ENCODE measurements at regions not wholly inside any gene's neighbourhood (a gene's known extent, or its start where the extent isn't known, plus 50 kb on each side); places are given as distances from the start of the nearest gene placed in this dataset.

DNA sequence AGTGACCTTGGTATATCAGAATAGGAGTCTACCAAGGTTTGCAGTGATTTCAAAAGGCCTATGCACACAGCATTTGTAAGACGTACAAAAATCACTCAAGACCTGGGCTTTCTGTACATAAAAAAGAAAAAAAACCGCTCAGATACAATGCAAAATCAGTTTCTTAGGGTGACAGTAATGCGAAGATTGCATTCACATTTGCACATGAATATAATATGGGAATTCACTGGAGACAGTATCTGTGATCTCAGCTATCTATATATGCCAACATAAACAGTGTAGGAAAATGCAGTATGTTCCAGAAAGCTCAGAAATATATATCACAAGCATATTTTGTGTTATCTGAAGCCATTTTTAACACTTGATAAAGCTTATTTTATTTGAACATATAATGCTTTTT, 176.4 kb upstream of the MYOCD start:
- no peak overlapping the region for H3K4me3 ChIP-seq
- intact Hi-C loops (cut with micrococcal nuclease) = no loop called here
- no peak for DNase-seq
- no peaks in the 10 kb centered on the region for H3K9me3 ChIP-seq (replicated peaks)
- no peaks in the 10 kb centered on the region for H3K36me3 ChIP-seq
- H3K27ac ChIP-seq (replicated peaks) = no peak overlapping the region
- H3K27me3 ChIP-seq (ENCODE audit: low read depth) = no peaks in the 10 kb centered on the region
- TF ChIP-seq, protein P1, sequence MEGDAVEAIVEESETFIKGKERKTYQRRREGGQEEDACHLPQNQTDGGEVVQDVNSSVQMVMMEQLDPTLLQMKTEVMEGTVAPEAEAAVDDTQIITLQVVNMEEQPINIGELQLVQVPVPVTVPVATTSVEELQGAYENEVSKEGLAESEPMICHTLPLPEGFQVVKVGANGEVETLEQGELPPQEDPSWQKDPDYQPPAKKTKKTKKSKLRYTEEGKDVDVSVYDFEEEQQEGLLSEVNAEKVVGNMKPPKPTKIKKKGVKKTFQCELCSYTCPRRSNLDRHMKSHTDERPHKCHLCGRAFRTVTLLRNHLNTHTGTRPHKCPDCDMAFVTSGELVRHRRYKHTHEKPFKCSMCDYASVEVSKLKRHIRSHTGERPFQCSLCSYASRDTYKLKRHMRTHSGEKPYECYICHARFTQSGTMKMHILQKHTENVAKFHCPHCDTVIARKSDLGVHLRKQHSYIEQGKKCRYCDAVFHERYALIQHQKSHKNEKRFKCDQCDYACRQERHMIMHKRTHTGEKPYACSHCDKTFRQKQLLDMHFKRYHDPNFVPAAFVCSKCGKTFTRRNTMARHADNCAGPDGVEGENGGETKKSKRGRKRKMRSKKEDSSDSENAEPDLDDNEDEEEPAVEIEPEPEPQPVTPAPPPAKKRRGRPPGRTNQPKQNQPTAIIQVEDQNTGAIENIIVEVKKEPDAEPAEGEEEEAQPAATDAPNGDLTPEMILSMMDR (IDR thresholded peaks at IDR 0.05; ENCODE audit: borderline replicate concordance) = no peak
- H3K4me1 ChIP-seq = no peaks in the 10 kb centered on the region

DNA sequence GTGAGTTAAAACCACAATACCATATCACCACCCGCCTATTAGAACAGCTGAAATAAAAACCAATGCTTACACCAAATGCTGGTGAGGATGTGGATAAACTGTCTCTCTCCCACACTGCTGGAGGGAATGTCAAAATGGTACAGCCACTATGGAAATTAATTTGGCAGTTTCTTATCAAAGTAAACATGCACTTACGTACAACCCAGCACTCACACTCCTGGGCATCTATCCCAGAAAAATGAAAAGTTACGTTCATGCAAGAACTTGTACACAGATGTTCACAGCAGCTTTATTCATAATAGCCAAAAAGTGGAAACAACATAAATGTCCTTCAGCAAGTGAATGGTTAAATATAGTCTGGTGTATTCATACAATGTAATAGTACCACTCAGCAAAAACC, 173.2 kb upstream of the MYOCD start:
- DNase-seq = no peak
- TF ChIP-seq, protein P1 (IDR thresholded peaks at IDR 0.05; ENCODE audit: borderline replicate concordance) = no peak
- intact Hi-C loops (cut with micrococcal nuclease) = no loop called here
- H3K27me3 ChIP-seq (ENCODE audit: low read depth) = no peaks in the 10 kb centered on the region
- H3K9me3 ChIP-seq (replicated peaks) = no peaks in the 10 kb centered on the region
- no peak overlapping the region for H3K4me3 ChIP-seq
- H3K4me1 ChIP-seq = no peaks in the 10 kb centered on the region
- H3K27ac ChIP-seq (replicated peaks) = no peak overlapping the region
- H3K36me3 ChIP-seq = no peaks in the 10 kb centered on the region

DNA sequence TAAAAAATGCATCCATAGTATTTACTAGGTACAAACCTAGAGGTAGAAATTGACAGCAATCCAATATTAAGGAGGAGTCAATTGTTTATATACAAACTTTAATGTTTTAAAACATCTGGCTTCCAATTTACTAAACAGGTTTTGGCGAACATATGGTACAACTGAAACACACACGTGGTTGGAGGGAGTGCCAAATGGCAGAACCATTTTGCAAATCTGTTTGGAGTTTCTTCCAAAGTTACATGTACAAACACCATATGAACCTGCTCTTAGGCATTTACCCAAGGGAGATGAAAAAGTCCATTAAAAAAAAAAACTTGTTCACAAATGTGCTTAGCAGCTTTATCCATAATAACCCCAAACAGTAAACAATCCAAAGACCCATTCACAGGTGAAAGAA, 159.8 kb upstream of the MYOCD start:
- H3K9me3 ChIP-seq (replicated peaks) = no peaks in the 10 kb centered on the region
- TF ChIP-seq, protein P1 (IDR thresholded peaks at IDR 0.05; ENCODE audit: borderline replicate concordance) = no peak
- no peak overlapping the region for H3K27ac ChIP-seq (replicated peaks)
- H3K36me3 ChIP-seq = no peaks in the 10 kb centered on the region
- intact Hi-C loops (cut with micrococcal nuclease) = no loop called here
- no peak for DNase-seq
- no peaks in the 10 kb centered on the region for H3K4me1 ChIP-seq
- H3K4me3 ChIP-seq = no peak overlapping the region
- no peaks in the 10 kb centered on the region for H3K27me3 ChIP-seq (ENCODE audit: low read depth)

DNA sequence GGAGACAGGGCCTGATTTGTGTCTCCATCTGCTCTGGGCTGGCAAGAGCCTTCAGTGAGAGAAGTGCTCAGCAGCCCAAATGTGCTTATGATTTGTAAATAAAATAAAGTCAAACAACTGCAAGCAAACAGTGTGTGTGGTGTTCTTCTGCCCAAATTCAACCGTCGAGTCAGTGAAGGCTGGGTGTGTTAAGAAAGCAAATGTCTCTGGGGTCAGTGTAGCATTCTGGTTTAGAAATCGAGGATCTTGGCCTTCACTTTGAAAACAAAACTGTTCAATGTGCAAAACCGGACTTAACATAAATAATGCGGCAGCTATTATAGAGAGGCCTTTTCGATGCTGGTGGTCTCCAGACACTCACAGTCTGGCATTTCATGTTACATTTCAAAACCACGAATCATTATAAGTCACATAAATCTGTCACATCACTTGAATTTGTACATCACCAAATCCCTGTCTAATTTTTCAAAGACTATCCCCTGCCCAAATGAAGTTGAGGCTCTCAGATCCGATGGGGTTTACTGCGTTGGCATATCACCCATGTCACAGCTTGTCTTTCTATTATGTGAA, 158.6 kb upstream of the MYOCD start:
- Histone ChIP-seq H3K4me1 (no peaks in the 10 kb centered on the region), H3K9me3 (replicated peaks) (no peaks in the 10 kb centered on the region), H3K4me3 (no peak overlapping the region), H3K36me3 (no peaks in the 10 kb centered on the region), H3K27ac (replicated peaks) (no peak overlapping the region), H3K27me3 (ENCODE audit: low read depth) (no peaks in the 10 kb centered on the region)
- TF ChIP-seq, protein P1 (IDR thresholded peaks at IDR 0.05; ENCODE audit: borderline replicate concordance) = no peak
- no peak for DNase-seq
- intact Hi-C loops (cut with micrococcal nuclease) = no loop called here

DNA sequence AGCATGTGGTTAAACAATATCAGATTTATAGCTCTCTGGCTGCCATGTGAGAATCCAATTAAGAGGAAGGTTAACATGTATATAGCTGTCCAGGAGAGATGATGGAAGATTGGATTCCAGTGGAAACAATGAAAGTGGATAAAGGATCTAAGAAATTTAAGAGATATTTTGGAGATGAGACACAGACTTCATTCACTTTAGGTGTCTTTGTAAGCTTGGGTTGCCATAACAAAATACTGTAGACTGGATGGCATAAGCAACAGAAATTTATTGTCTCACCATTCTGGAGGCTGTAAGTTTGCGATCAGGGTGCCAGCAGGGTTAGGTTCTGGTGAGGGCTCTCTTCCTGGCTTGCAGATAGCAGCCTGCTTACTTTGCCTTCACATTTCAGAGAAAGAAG, 155.9 kb upstream of the MYOCD start:
- Histone ChIP-seq H3K27me3 (ENCODE audit: low read depth) (no peaks in the 10 kb centered on the region), H3K4me1 (no peaks in the 10 kb centered on the region), H3K4me3 (no peak overlapping the region), H3K27ac (replicated peaks) (no peak overlapping the region), H3K9me3 (replicated peaks) (no peaks in the 10 kb centered on the region), H3K36me3 (no peaks in the 10 kb centered on the region)
- TF ChIP-seq, protein P1 (IDR thresholded peaks at IDR 0.05; ENCODE audit: borderline replicate concordance) = no peak
- no peak for DNase-seq
- intact Hi-C loops (cut with micrococcal nuclease) = no loop called here

Data from left ventricle myocardium inferior (tissue), 1 donor.